IMR-90 (cell line): ENCODE measurements at regions not wholly inside any gene's neighbourhood (a gene's known extent, or its start where the extent isn't known, plus 50 kb on each side); places are given as distances from the start of the nearest gene placed in this dataset.

Experiments used
- ATAC-seq: fragments of 200-7000 bp; cut with Tn5 transposase; 2 replicates; pipeline ENCODE4 v1.9.1; 2020; ENCODE audit warnings: low read depth, mild to moderate bottlenecking, moderate library complexity
- BruUV-seq: library from RNA; stranded (reverse); fragments of 400-500 nt; replicated peaks from 2 replicates; lab custom pipeline; 2021; lab: Mats Ljungman, UMichigan
- CTCF ChIA-PET: fragments of 300-600 bp; formaldehyde crosslinking; extraction: SDS; loops from one replicate; lab custom pipeline; 2021; ENCODE audit warnings: antibody characterized with exemption; lab: Yijun Ruan, JAX
- POLR2A ChIA-PET: fragments of 300-600 bp; sonication (Branson Sonifier 250); formaldehyde crosslinking; loops from one replicate; lab custom pipeline; 2022; ENCODE audit warnings: antibody characterized with exemption; ENCODE audit not compliant: unreplicated experiment; lab: Charles Lee
- DNase-seq: peaks from one replicate; pipeline ENCODE4 v3.0.0; 2013
- H2AFZ ChIP-seq: replicated peaks from 2 replicates; pipeline ENCODE3; 2013; ENCODE audit warnings: low read length, mild to moderate bottlenecking; ENCODE audit not compliant: poor library complexity
- H2AK5ac ChIP-seq: 2 replicates; pipeline ENCODE4 v1.6.1; 2013; ENCODE audit warnings: low read depth, low read length, inconsistent platforms
- H2AK9ac ChIP-seq: replicated peaks from 2 replicates; pipeline ENCODE3; 2013; ENCODE audit warnings: mild to moderate bottlenecking, low read depth, low read length, moderate library complexity; ENCODE audit not compliant: poor library complexity
- H2BK120ac ChIP-seq: 2 replicates; pipeline ENCODE4 v1.6.1; 2013; ENCODE audit warnings: low read depth, low read length, inconsistent platforms
- H2BK15ac ChIP-seq: 3 replicates; pipeline ENCODE4 v1.6.1; 2013; ENCODE audit warnings: low read depth, low read length, inconsistent platforms
- H2BK20ac ChIP-seq: 2 replicates; pipeline ENCODE4 v1.6.1; 2013; ENCODE audit warnings: low read depth, mild to moderate bottlenecking, inconsistent platforms, low read length, moderate library complexity
- H2BK5ac ChIP-seq: 2 replicates; pipeline ENCODE4 v1.6.1; 2013; ENCODE audit warnings: mild to moderate bottlenecking, low read depth, low read length, inconsistent platforms; ENCODE audit not compliant: poor library complexity, severe bottlenecking
- H3K14ac ChIP-seq: replicated peaks from 2 replicates; pipeline ENCODE4 v1.6.1; 2013; ENCODE audit warnings: low read depth, low read length, inconsistent platforms
- H3K18ac ChIP-seq: 2 replicates; pipeline ENCODE4 v1.6.1; 2013; ENCODE audit warnings: low read depth, low read length, control low read depth
- H3K23ac ChIP-seq: 2 replicates; pipeline ENCODE4 v1.6.1; 2013; ENCODE audit warnings: low read depth, low read length, inconsistent platforms
- H3K27ac ChIP-seq: 2 replicates; pipeline ENCODE4 v1.5.1; 2013; ENCODE audit warnings: mild to moderate bottlenecking, control low read depth, low read length; ENCODE audit not compliant: insufficient read depth
- H3K27me3 ChIP-seq: 2 replicates; pipeline ENCODE4 v1.6.1; 2013; ENCODE audit warnings: low read length; ENCODE audit not compliant: control insufficient read depth, insufficient read depth
- H3K36me3 ChIP-seq: 2 replicates; pipeline ENCODE4 v1.6.1; 2013; ENCODE audit warnings: low read length, mixed read lengths; ENCODE audit not compliant: control insufficient read depth, insufficient read depth
- H3K4ac ChIP-seq: 2 replicates; pipeline ENCODE4 v1.6.1; 2013; ENCODE audit warnings: low read depth, low read length, inconsistent platforms
- H3K4me1 ChIP-seq: 2 replicates; pipeline ENCODE4 v1.6.1; 2013; ENCODE audit warnings: low read length, mixed read lengths; ENCODE audit not compliant: control insufficient read depth, insufficient read depth
- H3K4me2 ChIP-seq: 2 replicates; pipeline ENCODE4 v1.6.1; 2013; ENCODE audit warnings: low read depth, mild to moderate bottlenecking, control low read depth, low read length, moderate library complexity
- H3K4me3 ChIP-seq: 2 replicates; pipeline ENCODE4 v1.5.1; 2013; ENCODE audit warnings: low read depth, mild to moderate bottlenecking, control low read depth, low read length, moderate library complexity; ENCODE audit not compliant: insufficient read depth
- H3K56ac ChIP-seq: 2 replicates; pipeline ENCODE4 v1.6.1; 2013; ENCODE audit warnings: low read length, inconsistent platforms; ENCODE audit not compliant: insufficient read depth; ENCODE audit errors: extremely low read depth
- H3K79me1 ChIP-seq, 2 experiments: 2 replicates each; pipeline ENCODE4 v1.6.1; 2013; ENCODE audit warnings: low read length in 2 of 2, inconsistent platforms in 1 of 2, low read depth in 1 of 2
- H3K9ac ChIP-seq: 2 replicates; pipeline ENCODE4 v1.6.1; 2013; ENCODE audit warnings: low read depth, low read length, control low read depth
- H3K9me1 ChIP-seq: 2 replicates; pipeline ENCODE4 v1.6.1; 2013; ENCODE audit warnings: low read length, inconsistent platforms; ENCODE audit not compliant: insufficient read depth
- H3K9me3 ChIP-seq: 2 replicates; pipeline ENCODE4 v1.6.1; 2013; ENCODE audit warnings: low read length; ENCODE audit not compliant: control insufficient read depth, insufficient read depth
- H4K20me1 ChIP-seq: 2 replicates; pipeline ENCODE4 v1.6.1; 2013; ENCODE audit warnings: low read length, inconsistent platforms; ENCODE audit not compliant: insufficient read depth
- H4K5ac ChIP-seq: 2 replicates; pipeline ENCODE4 v1.6.1; 2013; ENCODE audit warnings: mild to moderate bottlenecking, low read depth, low read length, control low read depth
- H4K8ac ChIP-seq, 2 experiments: 2 replicates each; pipeline ENCODE4 v1.6.1; 2013; ENCODE audit warnings: low read depth in 2 of 2, low read length in 2 of 2, control low read depth in 1 of 2, inconsistent platforms in 1 of 2
- H4K91ac ChIP-seq: 2 replicates; pipeline ENCODE4 v1.6.1; 2013; ENCODE audit warnings: low read depth, low read length, inconsistent platforms; ENCODE audit not compliant: insufficient read depth
- BHLHE40 ChIP-seq: fragments of 150-350 bp; IDR thresholded peaks from 2 replicates; pipeline ENCODE4 v1.6.1; 2016; ENCODE audit warnings: mild to moderate bottlenecking, low read depth, low read length
- CEBPB ChIP-seq: IDR thresholded peaks from 2 replicates; pipeline ENCODE4 v1.6.1; 2012; ENCODE audit warnings: low read depth, low read length, improper control_type of control experiment
- CHD1 ChIP-seq: IDR thresholded peaks from 2 replicates; pipeline ENCODE4 v1.6.1; 2012; ENCODE audit warnings: low read depth, low read length, improper control_type of control experiment
- FOS ChIP-seq: fragments of 150-350 bp; IDR thresholded peaks from 2 replicates; pipeline ENCODE4 v1.6.1; 2016; ENCODE audit warnings: low read depth, low read length
- MAFK ChIP-seq: IDR thresholded peaks from 2 replicates; pipeline ENCODE4 v1.6.1; 2012; ENCODE audit warnings: low read depth, low read length, improper control_type of control experiment
- MAZ ChIP-seq: IDR thresholded peaks from 2 replicates; pipeline ENCODE4 v1.6.1; 2012; ENCODE audit warnings: low read depth, mild to moderate bottlenecking, low read length, improper control_type of control experiment, moderate library complexity, borderline replicate concordance
- MXI1 ChIP-seq: IDR thresholded peaks from 2 replicates; pipeline ENCODE4 v1.6.1; 2012; ENCODE audit warnings: low read depth, mild to moderate bottlenecking, low read length, moderate library complexity, borderline replicate concordance
- NFE2L2 ChIP-seq: fragments of 150-350 bp; IDR thresholded peaks from 2 replicates; pipeline ENCODE4 v1.6.1; 2016; ENCODE audit warnings: low read depth, mild to moderate bottlenecking, low read length
- POLR2A ChIP-seq: IDR thresholded peaks from 2 replicates; pipeline ENCODE4 v1.6.1; 2012; ENCODE audit warnings: mild to moderate bottlenecking, low read depth, low read length
- RAD21 ChIP-seq: IDR thresholded peaks from 2 replicates; pipeline ENCODE4 v1.6.1; 2012; ENCODE audit warnings: low read length, improper control_type of control experiment
- RCOR1 ChIP-seq: IDR thresholded peaks from 2 replicates; pipeline ENCODE4 v1.6.1; 2012; ENCODE audit warnings: mild to moderate bottlenecking, low read length, improper control_type of control experiment; ENCODE audit not compliant: insufficient replicate concordance
- RFX5 ChIP-seq: IDR thresholded peaks from 2 replicates; pipeline ENCODE4 v1.8.0; 2012; ENCODE audit warnings: low read depth, mild to moderate bottlenecking, low read length, moderate library complexity
- SMC3 ChIP-seq: fragments of 150-350 bp; IDR thresholded peaks from 2 replicates; pipeline ENCODE4 v1.6.1; 2016; ENCODE audit warnings: low read depth, mild to moderate bottlenecking, antibody characterized with exemption, low read length, moderate library complexity
- WGBS, 2 experiments: methylation state at CpG; one replicate each; pipeline versions ENCODE4 v1.1.5 to v1.1.7; 2013; ENCODE audit warnings: missing lambda C conversion rate in 2 of 2; ENCODE audit not compliant: insufficient read length in 1 of 2; ENCODE audit errors: extremely low coverage in 2 of 2; 5-methylcytosine and 5-hydroxymethylcytosine counted together
- dilution Hi-C: fragments of 300-500 bp; cut with HindIII; formaldehyde crosslinking; loops from one replicate; pipeline ENCODE4 v1.14.3; 2018; ENCODE audit warnings: low sequenced_read_pairs; ENCODE audit not compliant: unreplicated experiment
- in situ Hi-C: fragments of 300-500 bp; cut with MboI; formaldehyde crosslinking; loops from 3 replicates; pipeline ENCODE4 v1.14.3; 2019; ENCODE audit warnings: low sequenced_read_pairs, inconsistent platforms, mixed read lengths
- intact Hi-C: fragments of 100-400 bp; cut with micrococcal nuclease; formaldehyde crosslinking; loops from 2 replicates; pipeline ENCODE4 v1.10.0; 2022
- TF ChIP-seq, protein P1 (sequence below): fragments of 150-350 bp; IDR thresholded peaks from 2 replicates; pipeline ENCODE4 v1.6.1; 2016; ENCODE audit warnings: low read depth, mild to moderate bottlenecking, low read length, moderate library complexity, borderline replicate concordance
- TF ChIP-seq, protein P2 (sequence below): conservative IDR thresholded peaks from 2 replicates; pipeline ENCODE4 v1.5.1; 2012; ENCODE audit warnings: mild to moderate bottlenecking, low read depth, low read length, improper control_type of control experiment
- TF ChIP-seq, protein P3 (sequence below): fragments of 150-350 bp; IDR thresholded peaks from 2 replicates; pipeline ENCODE4 v1.6.1; 2017; ENCODE audit warnings: mild to moderate bottlenecking, antibody characterized with exemption, low read length, low read depth

DNA sequence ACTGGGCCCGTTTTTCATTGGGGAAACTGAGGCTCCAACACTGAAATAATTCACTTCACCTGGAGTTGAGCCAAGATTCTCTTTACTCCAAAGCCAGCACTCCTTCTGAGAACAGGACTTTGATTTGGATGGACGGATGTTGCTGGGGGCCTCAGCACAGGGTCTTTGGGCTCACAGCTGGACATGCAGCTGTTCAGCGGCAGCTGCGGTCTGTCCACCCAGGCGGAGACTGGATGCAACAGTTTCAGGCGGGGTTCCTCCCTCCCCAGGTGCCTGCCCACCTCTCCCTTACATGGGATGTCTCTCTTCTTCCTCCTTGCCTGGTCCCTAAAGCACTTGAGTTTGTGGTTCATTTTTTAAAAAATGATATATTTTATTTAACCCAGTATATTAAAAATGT is 219.0 kb upstream of the IRX4 start:
- H2BK120ac ChIP-seq = no peak overlapping the region
- H2BK20ac ChIP-seq = no peak overlapping the region
- BruUV-seq = no TSS peak
- H4K8ac ChIP-seq = no peak overlapping the region
- no peak overlapping the region for H2AFZ ChIP-seq
- no peaks in the 10 kb centered on the region for H3K27me3 ChIP-seq
- H3K79me1 ChIP-seq = no peaks in the 10 kb centered on the region
- H3K9me1 ChIP-seq = no peaks in the 10 kb centered on the region
- no peak for DNase-seq
- no peak overlapping the region for H3K9ac ChIP-seq
- H2BK5ac ChIP-seq = no peak overlapping the region
- TF ChIP-seq SMC3 (no peak), MXI1 (no peak), FOS (no peak), CHD1 (no peak), MAZ (no peak), RCOR1 (no peak), RFX5 (no peak), CEBPB (no peak), RAD21 (no peak), MAFK (no peak), POLR2A (no peak), BHLHE40 (no peak), NFE2L2 (no peak)
- TF ChIP-seq, protein P1, sequence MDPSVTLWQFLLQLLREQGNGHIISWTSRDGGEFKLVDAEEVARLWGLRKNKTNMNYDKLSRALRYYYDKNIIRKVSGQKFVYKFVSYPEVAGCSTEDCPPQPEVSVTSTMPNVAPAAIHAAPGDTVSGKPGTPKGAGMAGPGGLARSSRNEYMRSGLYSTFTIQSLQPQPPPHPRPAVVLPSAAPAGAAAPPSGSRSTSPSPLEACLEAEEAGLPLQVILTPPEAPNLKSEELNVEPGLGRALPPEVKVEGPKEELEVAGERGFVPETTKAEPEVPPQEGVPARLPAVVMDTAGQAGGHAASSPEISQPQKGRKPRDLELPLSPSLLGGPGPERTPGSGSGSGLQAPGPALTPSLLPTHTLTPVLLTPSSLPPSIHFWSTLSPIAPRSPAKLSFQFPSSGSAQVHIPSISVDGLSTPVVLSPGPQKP = no peak
- TF ChIP-seq, protein P2, sequence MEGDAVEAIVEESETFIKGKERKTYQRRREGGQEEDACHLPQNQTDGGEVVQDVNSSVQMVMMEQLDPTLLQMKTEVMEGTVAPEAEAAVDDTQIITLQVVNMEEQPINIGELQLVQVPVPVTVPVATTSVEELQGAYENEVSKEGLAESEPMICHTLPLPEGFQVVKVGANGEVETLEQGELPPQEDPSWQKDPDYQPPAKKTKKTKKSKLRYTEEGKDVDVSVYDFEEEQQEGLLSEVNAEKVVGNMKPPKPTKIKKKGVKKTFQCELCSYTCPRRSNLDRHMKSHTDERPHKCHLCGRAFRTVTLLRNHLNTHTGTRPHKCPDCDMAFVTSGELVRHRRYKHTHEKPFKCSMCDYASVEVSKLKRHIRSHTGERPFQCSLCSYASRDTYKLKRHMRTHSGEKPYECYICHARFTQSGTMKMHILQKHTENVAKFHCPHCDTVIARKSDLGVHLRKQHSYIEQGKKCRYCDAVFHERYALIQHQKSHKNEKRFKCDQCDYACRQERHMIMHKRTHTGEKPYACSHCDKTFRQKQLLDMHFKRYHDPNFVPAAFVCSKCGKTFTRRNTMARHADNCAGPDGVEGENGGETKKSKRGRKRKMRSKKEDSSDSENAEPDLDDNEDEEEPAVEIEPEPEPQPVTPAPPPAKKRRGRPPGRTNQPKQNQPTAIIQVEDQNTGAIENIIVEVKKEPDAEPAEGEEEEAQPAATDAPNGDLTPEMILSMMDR = no peak
- TF ChIP-seq, protein P3, sequence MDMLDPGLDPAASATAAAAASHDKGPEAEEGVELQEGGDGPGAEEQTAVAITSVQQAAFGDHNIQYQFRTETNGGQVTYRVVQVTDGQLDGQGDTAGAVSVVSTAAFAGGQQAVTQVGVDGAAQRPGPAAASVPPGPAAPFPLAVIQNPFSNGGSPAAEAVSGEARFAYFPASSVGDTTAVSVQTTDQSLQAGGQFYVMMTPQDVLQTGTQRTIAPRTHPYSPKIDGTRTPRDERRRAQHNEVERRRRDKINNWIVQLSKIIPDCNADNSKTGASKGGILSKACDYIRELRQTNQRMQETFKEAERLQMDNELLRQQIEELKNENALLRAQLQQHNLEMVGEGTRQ = no peak
- H3K14ac ChIP-seq = no peak overlapping the region
- intact Hi-C loops (no loop called here), in situ Hi-C loops (no loop called here), dilution Hi-C loops (no loop called here)
- no peak overlapping the region for H3K4ac ChIP-seq
- no peak for ATAC-seq
- H3K18ac ChIP-seq = no peak overlapping the region
- H4K20me1 ChIP-seq = no peaks in the 10 kb centered on the region
- no peak overlapping the region for H3K4me3 ChIP-seq
- no peak overlapping the region for H4K5ac ChIP-seq
- no CpG with 5 or more reads among the region's 6 CpGs for WGBS, 2 experiments
- no peaks in the 10 kb centered on the region for H3K4me1 ChIP-seq
- peaks cover 38% of the 10 kb centered on the region for H3K9me3 ChIP-seq
- H3K27ac ChIP-seq = no peak overlapping the region
- no peak overlapping the region for H3K23ac ChIP-seq
- no peak overlapping the region for H3K4me2 ChIP-seq
- ChIA-PET CTCF (no interaction called here), POLR2A (no interaction called here)
- H2BK15ac ChIP-seq = no peak overlapping the region
- no peak overlapping the region for H4K91ac ChIP-seq
- H3K56ac ChIP-seq = no peak overlapping the region
- no peak overlapping the region for H2AK9ac ChIP-seq
- no peak overlapping the region for H2AK5ac ChIP-seq
- H3K36me3 ChIP-seq = no peaks in the 10 kb centered on the region
